ENCODE measurements at regions not wholly inside any gene's neighbourhood (a gene's known extent, or its start where the extent isn't known, plus 50 kb on each side); places are given as distances from the start of the nearest gene placed in this dataset.

DNA sequence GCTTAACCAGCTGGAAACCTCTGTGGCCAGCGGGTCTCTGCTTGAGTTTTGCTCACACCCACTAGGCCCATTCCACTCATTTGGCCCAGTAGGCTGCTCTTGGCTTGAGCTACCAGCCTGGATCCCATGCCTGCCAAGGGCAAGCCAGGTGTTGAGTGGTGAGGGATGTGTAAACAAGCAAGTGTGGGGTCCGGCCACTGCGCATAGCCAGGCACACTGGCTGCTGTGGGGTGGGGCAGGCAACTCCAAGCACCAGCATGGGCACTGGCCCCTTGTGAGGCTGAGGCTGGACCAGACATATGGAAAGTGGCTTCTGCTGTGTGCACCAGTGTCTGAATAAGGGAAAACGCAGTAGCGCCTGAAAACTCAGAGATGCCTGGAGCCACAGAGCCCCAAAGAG lies 732.7 kb downstream of the NR4A2 start (continued):
- no peak for TF ChIP-seq NANOG (IDR thresholded peaks at IDR 0.05; ENCODE audit: borderline replicate concordance)
- no peak for TF ChIP-seq STAT1 (IDR thresholded peaks at IDR 0.05; ENCODE audit: unreplicated experiment)
- TF ChIP-seq ZNF114 (CRISPR knock-in tag; IDR thresholded peaks at IDR 0.05), result no peak
- TF ChIP-seq, protein P1, sequence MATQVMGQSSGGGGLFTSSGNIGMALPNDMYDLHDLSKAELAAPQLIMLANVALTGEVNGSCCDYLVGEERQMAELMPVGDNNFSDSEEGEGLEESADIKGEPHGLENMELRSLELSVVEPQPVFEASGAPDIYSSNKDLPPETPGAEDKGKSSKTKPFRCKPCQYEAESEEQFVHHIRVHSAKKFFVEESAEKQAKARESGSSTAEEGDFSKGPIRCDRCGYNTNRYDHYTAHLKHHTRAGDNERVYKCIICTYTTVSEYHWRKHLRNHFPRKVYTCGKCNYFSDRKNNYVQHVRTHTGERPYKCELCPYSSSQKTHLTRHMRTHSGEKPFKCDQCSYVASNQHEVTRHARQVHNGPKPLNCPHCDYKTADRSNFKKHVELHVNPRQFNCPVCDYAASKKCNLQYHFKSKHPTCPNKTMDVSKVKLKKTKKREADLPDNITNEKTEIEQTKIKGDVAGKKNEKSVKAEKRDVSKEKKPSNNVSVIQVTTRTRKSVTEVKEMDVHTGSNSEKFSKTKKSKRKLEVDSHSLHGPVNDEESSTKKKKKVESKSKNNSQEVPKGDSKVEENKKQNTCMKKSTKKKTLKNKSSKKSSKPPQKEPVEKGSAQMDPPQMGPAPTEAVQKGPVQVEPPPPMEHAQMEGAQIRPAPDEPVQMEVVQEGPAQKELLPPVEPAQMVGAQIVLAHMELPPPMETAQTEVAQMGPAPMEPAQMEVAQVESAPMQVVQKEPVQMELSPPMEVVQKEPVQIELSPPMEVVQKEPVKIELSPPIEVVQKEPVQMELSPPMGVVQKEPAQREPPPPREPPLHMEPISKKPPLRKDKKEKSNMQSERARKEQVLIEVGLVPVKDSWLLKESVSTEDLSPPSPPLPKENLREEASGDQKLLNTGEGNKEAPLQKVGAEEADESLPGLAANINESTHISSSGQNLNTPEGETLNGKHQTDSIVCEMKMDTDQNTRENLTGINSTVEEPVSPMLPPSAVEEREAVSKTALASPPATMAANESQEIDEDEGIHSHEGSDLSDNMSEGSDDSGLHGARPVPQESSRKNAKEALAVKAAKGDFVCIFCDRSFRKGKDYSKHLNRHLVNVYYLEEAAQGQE (IDR thresholded peaks at IDR 0.05; ENCODE audit: unreplicated experiment), result no peak
- TF ChIP-seq ZNF331 (CRISPR knock-in tag; IDR thresholded peaks at IDR 0.05; ENCODE audit: low read depth), result no peak
- TF ChIP-seq CREB1 (CRISPR knock-in tag; IDR thresholded peaks at IDR 0.05; ENCODE audit: low read depth), result no peak
- TF ChIP-seq JUNB (IDR thresholded peaks at IDR 0.05; ENCODE audit: unreplicated experiment), result no peak
- no peak for TF ChIP-seq EZH2 (IDR thresholded peaks at IDR 0.05; ENCODE audit: low read depth, unreplicated experiment)

DNA sequence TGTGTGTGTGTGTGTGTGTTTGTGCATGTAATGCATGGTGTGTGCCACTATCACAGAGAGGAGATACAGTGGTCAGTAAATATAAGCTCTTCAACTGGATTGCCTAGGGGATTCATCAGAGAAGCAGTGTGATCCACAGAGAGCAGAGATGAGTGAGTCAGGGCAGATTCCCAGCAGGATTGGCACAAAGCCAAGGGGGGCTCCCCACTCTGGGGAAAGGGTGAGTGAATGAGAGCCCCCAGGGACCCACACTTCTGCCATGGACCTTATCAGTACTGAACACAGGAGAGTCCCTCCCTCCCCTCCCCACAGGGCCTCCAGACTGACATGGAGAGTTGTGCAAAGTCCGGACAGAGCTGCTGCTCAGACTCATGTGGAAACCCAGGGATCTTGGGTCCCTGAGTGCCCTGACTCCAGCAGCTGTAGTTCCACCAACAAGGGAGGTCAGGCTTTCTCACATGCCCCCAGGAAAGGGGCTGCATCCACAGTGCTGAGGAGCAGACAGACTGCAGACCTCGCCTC lies 748.8 kb downstream of the NR4A2 start:
- H3K4me1 Mint-ChIP-seq, result no peaks in the 10 kb centered on the region

More for the DNA sequence above, 748.8 kb downstream of the NR4A2 start:
- no peak overlapping the region for H2AFZ ChIP-seq
- ATAC-seq (no peak), DNase-seq (ENCODE audit: low spot score) (no peak)
- no peak overlapping the region for H3K4me3 Mint-ChIP-seq
- H4K20me1 ChIP-seq (replicated peaks; ENCODE audit: insufficient read depth), result no peaks in the 10 kb centered on the region
- H3K9me3 Mint-ChIP-seq, result peaks cover 8% of the 10 kb centered on the region; the same call in 2 of the 3 replicates
- H3K27me3 ChIP-seq (ENCODE audit: insufficient read depth), result no peaks in the 10 kb centered on the region
- no peaks in the 10 kb centered on the region for H3K36me3 Mint-ChIP-seq (ENCODE audit: low read depth)
- peaks cover 4% of the 10 kb centered on the region for H3K27me3 Mint-ChIP-seq (ENCODE audit: insufficient read depth, low read depth, poor library complexity)
- no peaks in the 10 kb centered on the region for H3F3A ChIP-seq (replicated peaks; ENCODE audit: low read depth)
- no peaks in the 10 kb centered on the region for H3K36me3 ChIP-seq (ENCODE audit: insufficient read depth)
- H3K4me2 ChIP-seq, result no peak overlapping the region
- TF ChIP-seq JUNB (IDR thresholded peaks at IDR 0.05; ENCODE audit: unreplicated experiment) (no peak), CREB1 (CRISPR knock-in tag; IDR thresholded peaks at IDR 0.05; ENCODE audit: low read depth) (no peak), ZNF114 (CRISPR knock-in tag; IDR thresholded peaks at IDR 0.05) (no peak)
- TF ChIP-seq, protein P2, sequence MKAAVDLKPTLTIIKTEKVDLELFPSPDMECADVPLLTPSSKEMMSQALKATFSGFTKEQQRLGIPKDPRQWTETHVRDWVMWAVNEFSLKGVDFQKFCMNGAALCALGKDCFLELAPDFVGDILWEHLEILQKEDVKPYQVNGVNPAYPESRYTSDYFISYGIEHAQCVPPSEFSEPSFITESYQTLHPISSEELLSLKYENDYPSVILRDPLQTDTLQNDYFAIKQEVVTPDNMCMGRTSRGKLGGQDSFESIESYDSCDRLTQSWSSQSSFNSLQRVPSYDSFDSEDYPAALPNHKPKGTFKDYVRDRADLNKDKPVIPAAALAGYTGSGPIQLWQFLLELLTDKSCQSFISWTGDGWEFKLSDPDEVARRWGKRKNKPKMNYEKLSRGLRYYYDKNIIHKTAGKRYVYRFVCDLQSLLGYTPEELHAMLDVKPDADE (IDR thresholded peaks at IDR 0.05), result no peak
- H3K9me2 ChIP-seq (ENCODE audit: insufficient read depth), result no peaks in the 10 kb centered on the region
- no peak overlapping the region for H3K27ac Mint-ChIP-seq
- H3K79me2 ChIP-seq (replicated peaks; ENCODE audit: insufficient read depth), result no peaks in the 10 kb centered on the region
- no peaks in the 10 kb centered on the region for H3K4me1 ChIP-seq (ENCODE audit: insufficient read depth)
- no peak overlapping the region for H3K27ac ChIP-seq (ENCODE audit: low read depth)
- H3K4me3 ChIP-seq, result no peak overlapping the region

Measured in GM23338 (cell line).